Stimulated activated CD8-positive, alpha-beta memory T cell treated with anti-CD3 and anti-CD28 coated beads, Interleukin-2, amount 100 ng/mL, for 48 hours (primary cell): ENCODE measurements at regions not wholly inside any gene's neighbourhood (a gene's known extent, or its start where the extent isn't known, plus 50 kb on each side); places are given as distances from the start of the nearest gene placed in this dataset.
A peak's percentile ranks its signal among the peaks of the same experiment; 100 is the strongest.
"Not testable (repeated sequence)": the region's sequence is repeated elsewhere in the genome, so short reads cannot be mapped to it uniquely, and the experiment has no call there.

Experiments used
- DNase-seq, 2 donors: peaks; one replicate each; pipeline ENCODE4 v3.0.0-alpha.2; 2020; ENCODE audit warnings: low read depth in 2 of 2

DNA sequence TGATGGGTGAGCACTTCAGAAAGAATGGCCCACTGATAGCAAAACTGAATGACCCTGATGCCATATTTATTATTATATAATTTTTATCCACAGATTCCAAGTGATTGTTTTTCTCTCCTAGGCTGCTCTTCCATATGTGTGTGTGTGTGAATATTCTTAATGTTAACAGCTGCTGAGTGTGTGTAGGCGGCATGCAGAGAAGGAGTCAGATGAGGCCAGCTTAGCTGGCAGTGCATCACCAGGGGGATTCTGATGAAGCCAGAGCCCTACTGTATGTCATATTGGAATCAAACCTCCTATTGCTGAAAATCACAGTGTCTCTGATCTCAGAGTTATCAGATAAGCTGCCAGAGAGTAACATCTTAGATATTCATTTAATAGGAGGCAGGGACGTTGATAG lies 177.1 kb downstream of the DMAC1 start:
- DNase-seq, result no peak

DNA sequence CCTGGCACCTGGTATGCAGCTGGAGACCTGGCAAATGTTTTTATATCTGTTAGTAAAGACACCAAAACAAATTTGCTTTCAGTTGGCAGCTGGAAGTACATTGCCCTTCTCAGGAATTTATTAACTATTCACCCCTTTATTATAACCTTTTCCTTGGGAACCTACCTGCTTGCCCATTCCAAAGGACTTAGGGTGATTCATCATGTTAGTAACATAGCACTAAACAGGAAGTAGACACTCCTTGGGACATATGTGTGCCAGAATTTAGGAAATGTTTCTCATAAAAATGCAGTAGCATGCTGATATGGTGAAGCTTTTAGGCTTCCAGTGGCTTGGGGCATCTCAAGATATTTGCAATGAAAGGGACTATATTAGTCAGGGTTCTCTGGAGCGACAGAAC lies 184.2 kb downstream of the DMAC1 start:
- no peak for DNase-seq

DNA sequence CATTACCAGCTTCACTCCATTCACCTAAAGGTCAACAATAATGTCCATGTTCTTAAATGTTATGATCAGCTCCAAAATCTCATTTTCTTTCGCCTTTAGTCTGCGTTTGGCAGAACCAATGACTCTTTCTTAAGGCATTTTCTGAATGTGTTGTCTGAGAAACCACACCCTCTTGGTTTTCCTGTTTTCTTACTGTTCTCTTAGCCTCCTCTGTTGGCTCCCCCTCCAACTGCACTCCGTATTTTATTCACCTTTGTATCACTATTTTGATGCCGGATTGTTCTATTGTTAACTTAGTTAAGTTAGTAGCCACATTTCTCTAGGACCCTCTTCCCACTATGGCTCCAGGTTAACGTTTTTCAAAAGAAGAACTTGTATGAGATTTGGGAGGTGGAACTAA lies 185.6 kb downstream of the DMAC1 start:
- DNase-seq, result no peak

GRCh38 chr9:7608261-7608660 lies 191.3 kb downstream of the DMAC1 start:
- no peak for DNase-seq

DNA sequence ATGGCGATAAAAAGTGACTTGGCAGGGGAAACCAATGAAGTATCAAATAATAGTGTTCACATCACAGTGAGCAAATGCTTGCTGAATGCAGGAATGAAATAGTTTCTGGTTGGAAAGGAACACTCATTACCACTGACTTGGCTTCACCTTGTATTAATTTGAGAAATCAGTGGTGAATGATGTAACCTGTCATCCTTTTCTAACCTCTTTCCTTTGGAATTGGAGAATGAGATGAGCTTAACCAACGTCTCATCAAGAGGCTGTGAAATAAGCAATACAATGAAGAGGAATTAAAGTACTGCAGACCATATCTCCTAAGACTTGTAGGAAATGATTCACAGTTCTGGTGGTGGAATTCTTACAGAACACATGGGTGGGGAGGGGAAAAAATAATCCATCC lies 192.2 kb downstream of the DMAC1 start:
- DNase-seq, result no peak

DNA sequence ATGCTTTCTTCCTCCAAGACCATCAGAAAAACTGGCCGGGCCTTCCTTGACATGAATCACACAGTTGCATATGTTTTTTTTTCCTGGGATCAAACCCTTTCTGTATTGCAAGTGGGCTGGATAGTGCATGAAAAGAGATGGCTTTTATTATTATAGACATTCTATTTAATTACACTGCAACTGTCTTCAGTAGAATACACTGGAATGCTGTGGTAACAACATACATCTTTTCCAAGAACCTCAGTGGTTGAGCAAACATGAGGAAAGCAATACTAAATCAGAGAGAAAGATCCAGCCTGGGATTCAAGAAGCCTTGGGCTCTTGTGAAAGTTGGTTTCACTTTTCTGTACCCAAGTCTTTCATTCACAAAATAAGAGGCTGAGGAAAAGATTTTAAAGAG lies 193.0 kb downstream of the DMAC1 start:
- DNase-seq, result no peak

GRCh38 chr9:7601739-7602138 lies 197.8 kb downstream of the DMAC1 start:
- DNase-seq, result no peak

- no peak for DNase-seq
Measured at GRCh38 chr9:7597716-7598115, 201.9 kb downstream of the DMAC1 start.

DNA sequence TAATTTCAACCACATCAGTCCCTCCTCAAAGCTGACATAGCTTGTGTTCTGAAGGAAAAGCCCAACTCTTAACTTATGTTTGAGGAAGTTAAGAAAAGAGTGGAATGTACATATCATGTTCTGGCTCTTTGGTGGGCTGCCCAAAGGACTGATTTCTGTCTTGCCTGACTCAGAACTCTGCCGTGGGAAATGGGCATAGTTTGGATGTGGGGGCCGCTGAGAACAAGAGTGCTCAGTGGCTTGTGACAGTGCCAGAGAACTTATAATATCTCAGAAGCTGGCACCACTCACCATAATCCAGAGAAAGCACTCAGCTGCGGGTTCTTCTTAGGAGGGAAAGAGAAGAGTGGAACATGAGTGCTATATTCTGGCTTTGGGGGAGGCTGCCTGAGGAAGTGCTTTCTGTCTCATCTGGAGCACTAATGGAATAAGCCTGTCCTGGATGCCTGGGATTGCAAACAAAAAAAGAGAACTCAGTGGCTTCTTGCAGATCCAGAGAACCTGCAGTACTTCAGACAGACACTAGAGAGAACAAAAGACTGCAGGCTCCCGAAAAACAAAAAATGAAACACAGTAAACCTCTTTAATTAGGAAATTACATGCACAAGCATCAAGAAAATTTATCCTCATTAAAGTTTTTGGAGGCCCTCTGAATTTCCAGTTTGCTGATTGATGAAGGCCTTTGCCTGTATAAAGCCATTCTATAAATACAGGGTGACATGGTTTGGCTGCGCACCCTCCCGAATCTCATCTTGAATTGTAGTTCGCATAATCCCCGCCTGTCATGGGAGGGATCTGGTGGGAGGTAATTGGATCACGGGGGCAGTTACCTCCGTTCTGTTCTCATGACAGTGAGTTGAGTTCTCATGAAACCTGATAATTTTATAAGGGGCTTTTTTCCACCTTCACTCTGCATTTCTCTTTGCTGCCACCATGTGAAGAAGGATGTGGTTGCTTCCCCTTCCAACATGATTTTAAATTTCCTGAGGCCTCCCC lies 207.0 kb downstream of the DMAC1 start:
- DNase-seq, result no peak

DNA sequence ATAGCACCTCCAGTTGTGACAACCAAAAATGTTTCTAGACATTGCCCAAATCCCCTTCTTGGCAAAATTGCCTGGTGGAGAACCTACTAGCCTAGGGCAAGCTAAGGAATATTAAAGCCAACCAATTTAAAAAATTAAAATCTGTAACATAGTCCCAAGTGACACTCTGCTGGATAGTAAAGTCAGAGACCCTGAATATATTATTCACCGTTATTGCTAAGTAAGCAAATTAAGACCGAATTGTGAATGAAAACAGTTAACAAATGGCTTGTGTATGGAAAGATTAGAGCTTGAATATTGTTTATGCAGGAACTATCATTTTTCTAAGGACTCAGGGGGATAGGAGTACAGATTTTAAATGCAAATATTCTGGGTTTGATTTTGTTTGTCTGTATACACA lies 208.1 kb downstream of the DMAC1 start:
- DNase-seq, result no peak

DNA sequence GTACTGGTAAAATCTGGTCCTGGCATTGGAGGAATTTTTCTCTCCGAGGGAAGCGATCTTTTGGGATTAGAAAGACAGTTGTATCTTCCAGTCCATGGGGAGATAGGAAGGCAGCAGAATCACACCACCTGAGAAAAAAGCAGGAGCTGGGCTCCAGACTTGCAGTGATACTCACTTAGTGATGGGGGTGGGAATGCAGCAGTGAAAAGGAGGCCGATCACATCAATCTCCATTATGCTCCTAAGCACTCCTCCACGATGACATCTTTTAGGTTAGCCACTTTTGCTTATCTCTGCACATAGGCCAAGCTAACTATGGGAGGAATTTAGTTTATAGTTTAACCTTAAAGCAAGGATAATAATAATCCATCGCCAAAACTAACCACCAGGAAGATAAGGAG lies 219.0 kb downstream of the DMAC1 start:
- DNase-seq, result no peak

DNA sequence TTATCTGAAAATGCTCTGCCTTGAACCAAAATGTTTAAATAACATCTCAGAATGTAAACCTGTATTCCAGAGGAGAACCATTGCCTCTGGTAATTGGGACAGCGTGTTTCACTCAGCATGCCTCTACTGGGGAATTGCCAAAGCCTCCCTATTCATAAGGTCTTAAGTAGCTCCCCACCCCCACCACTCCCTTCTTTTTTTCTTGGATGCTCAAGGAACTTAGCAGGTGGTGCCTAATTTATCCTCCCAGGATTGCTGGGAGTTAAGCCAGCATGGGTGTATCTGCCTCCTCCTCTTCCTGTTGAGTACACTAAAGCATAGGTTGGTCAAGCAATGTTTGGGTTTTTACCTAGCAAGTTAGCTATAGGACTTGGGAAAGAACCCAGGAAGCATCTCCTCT lies 220.2 kb downstream of the DMAC1 start:
- DNase-seq, result no peak

GRCh38 chr9:7578951-7579350 lies 220.6 kb downstream of the DMAC1 start:
- no peak for DNase-seq

DNA sequence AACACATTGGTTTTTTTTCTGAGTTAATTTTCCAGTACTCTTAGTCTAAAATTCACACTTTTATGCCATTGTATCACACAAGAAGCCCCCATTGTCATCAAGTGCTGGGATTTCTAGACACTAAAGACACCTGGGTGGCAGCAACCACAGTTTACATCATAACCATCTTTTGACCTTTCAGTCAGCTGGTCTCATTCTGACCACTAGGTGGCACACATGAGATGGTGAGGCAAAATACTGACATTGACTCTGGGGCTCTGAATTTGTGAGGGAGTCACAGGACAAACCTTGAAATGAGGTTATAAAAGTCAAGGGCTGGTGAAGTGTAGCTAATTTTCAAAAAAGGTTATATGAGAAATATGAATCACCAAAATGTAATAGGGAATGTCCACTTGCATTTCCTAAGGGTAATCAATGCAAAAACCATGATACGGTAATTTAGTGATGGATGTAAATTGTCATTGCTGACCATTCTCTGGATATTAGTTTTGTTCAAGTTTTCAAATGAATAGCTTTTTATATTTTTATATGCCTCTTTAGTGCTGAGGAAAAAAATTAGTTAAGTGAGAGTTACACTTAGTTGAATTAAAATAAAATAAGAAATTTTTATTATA lies 229.4 kb downstream of the DMAC1 start:
- DNase-seq, result peak; percentile 15 to 33

- no peak for DNase-seq
Measured at GRCh38 chr9:7567687-7568086, 231.9 kb downstream of the DMAC1 start.

DNA sequence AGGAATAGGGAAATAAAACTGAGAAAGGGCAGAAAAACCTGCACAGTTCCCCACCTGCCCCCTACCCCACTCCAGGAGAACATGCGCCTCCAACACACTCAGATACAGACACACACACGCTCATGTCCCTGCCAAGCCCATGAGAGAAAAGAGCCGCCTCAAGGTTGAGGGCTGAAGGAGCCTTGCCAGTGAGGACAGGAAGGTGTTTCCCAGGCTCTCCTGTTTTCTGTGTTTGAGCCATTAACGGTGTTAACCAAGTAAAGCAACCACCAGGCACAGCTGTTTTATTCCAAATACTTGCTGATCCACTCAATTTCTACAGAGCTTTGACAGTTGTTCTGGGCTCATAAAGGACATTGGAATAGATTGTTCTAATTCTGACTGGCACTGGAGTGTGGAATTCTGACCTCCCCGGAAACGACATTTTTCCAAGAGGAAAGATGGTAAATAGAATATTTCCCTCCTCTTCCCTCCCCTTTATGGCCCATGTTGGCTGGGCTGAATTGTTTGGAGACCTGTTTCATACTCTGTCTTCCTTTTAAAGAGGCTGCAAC lies 238.0 kb downstream of the DMAC1 start:
- no peak for DNase-seq

- no peak for DNase-seq
Measured at GRCh38 chr9:7560669-7561305, 238.8 kb downstream of the DMAC1 start.

- no peak for DNase-seq
Measured at GRCh38 chr9:7554699-7555098, 244.9 kb downstream of the DMAC1 start.

DNA sequence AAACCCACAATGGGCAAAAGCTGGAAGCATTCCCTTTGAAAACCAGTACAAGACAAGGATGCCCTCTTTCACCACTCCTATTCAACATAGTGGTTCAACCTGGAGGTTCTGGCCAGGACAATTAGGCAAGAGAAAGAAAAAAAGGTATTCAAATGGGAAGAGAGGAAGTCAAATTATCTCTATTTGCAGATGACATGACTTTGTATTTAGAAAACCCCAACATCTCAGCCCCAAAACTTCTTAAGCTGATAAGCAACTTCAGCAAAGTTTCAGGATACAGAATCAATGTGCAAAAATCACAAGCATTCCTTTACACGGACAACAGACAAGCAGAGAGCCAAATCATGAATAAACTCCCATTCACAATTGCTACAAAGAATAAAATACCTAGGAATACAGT lies 246.9 kb downstream of the DMAC1 start:
- not testable (repeated sequence) for DNase-seq

GRCh38 chr9:7549249-7549648 lies 250.3 kb downstream of the DMAC1 start:
- no peak for DNase-seq

- DNase-seq, result no peak
Measured at GRCh38 chr9:7546261-7546660, 253.3 kb downstream of the DMAC1 start.

- no peak for DNase-seq
Measured at GRCh38 chr9:7545371-7546165, 254.0 kb downstream of the DMAC1 start.
